ENCODE measurements at regions not wholly inside any gene's neighbourhood (a gene's known extent, or its start where the extent isn't known, plus 50 kb on each side); places are given as distances from the start of the nearest gene placed in this dataset.

DNA sequence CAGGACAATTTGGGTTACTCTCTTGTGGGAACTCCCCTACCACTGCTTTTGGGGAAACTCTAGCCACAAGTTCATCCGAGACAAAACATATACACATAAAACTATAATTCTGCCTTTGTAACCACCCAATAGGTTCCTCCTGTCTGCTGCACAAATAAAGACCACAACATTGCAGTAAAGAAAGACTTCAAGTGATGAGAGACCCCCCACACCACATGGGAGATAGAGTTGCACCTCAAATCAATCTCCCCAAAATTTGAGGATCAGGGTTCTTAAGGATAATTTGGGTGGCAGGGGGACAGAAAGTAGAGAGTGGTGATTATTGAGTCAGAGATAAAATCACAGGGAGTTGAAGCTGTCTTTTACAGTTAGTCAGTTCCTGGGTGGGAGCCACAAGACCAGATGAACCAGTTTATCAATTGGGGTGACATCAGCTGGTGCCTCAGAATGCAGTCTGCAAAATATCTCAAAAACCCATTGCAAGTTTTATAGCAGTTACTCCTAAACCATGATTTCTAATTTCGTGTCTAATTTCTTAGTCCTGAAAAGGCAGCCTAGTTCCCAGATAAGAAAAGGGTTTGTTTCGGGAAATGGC, 1348.5 kb downstream of the PCDH9 start:
- TF ChIP-seq ZNF565 (CRISPR knock-in tag; conservative IDR thresholded peaks at IDR 0.05; ENCODE audit: low read depth) (no peak), ISL1 (CRISPR knock-in tag; IDR thresholded peaks at IDR 0.05) (no peak), ZC3H10 (CRISPR knock-in tag; IDR thresholded peaks at IDR 0.05) (no peak), SNAI2 (CRISPR knock-in tag; IDR thresholded peaks at IDR 0.05) (no peak)
